Left lobe of liver (tissue), 2 donors: ENCODE measurements at regions not wholly inside any gene's neighbourhood (a gene's known extent, or its start where the extent isn't known, plus 50 kb on each side); places are given as distances from the start of the nearest gene placed in this dataset.
A peak's percentile ranks its signal among the peaks of the same experiment; 100 is the strongest.
"Not testable (repeated sequence)": the region's sequence is repeated elsewhere in the genome, so short reads cannot be mapped to it uniquely, and the experiment has no call there.

Source experiments
- ATAC-seq: fragments of 200-7000 bp; cut with Tn5 transposase; one replicate; pipeline ENCODE4 v1.9.1; 2020; ENCODE audit warnings: mild to moderate bottlenecking, moderate library complexity
- DNase-seq: peaks from one replicate; pipeline ENCODE4 v3.0.0-alpha.2; 2020; ENCODE audit warnings: low spot score
- donor health status: DM: no; HTN: no; CAD: no; lungs with moderate emphysema.
- donor health status: DM: no; HTN: yes; CAD: no.

GRCh38 chr5:148740966-148741742 lies 85.3 kb upstream of the ADRB2 start:
- ATAC-seq (peak; percentile 70), DNase-seq (peak; percentile 70)

- not testable (repeated sequence) for DNase-seq, ATAC-seq
Measured at GRCh38 chr5:148741766-148742165, 84.6 kb upstream of the ADRB2 start.

DNA sequence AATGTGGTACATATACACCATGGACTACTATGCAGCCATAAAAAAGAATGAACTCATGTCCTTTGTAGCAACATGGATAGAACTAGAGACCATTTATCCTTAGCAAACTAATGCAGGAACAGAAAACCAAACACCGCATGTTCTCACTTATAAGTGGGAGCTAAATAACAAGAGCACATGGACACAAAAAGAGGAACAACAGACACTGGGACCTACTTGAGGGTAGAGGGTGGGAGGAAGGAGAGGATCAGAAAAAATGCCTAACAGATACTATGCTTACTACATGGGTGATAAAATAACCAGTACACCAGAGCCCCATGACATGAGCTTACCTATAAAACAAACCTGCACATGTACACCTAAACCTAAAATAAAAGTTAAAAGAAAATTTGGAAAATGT lies 82.0 kb upstream of the ADRB2 start:
- not testable (repeated sequence) for ATAC-seq, DNase-seq

DNA sequence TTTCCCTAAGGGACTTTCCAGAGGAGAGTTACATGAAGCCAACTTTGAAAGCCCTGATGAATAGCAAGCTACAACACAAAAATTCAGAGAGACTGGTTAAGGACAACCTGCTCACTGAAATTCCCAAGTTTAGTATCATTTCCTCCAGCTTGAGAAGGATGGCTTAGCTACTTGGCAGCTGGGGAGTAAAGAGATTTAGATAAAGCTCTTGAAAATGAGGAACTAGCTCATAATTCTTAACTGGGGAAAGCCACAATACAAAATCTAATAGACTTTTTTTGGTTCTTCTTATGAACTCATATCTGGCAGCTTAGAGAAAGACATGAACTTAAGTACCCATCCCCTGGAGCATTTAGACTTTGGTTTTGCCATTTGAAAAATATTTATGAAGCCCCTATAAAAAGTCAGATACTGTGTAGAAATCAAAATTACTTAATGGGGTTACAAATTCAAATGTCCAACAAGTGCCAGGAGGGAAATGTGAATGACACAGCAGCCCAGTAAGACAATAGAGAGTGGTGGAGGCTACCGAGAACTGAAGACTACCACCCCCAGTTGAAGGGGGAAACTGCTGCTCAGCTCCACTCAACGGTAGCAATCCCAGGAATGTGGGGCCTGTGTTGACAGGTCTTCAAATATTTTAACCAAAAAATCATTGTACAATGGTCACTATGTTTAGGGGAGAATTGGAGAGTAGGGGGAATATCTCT lies 79.4 kb upstream of the ADRB2 start:
- DNase-seq (no peak), ATAC-seq (no peak)

GRCh38 chr5:148747536-148747906 lies 78.9 kb upstream of the ADRB2 start:
- ATAC-seq (no peak), DNase-seq (no peak)

- DNase-seq = no peak
- ATAC-seq = no peak
Measured at GRCh38 chr5:148748702-148749392, 77.6 kb upstream of the ADRB2 start.

- DNase-seq (no peak), ATAC-seq (no peak)
Measured at GRCh38 chr5:148750614-148751013, 75.8 kb upstream of the ADRB2 start.

GRCh38 chr5:148751025-148751424 lies 75.4 kb upstream of the ADRB2 start:
- DNase-seq (no peak), ATAC-seq (no peak)

DNA sequence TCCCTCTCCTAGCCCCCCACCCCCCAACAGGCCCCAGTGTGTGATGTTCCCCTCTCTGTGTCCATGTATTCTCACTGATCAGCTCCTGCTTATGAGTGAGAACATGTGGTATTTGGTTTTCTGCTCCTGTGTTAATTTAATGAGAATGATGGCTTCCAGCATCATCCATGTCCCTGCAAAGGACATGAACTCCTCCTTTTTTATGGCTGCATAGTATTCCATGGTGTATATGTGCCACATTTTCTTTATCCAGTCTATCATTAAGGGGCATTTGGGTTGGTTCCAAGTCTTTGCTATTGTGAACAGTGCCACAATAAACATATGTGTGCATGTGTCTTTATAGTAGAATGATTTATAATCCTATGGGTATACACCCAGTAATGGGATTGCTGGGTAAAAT lies 74.0 kb upstream of the ADRB2 start:
- DNase-seq, ATAC-seq: not testable (repeated sequence)

DNA sequence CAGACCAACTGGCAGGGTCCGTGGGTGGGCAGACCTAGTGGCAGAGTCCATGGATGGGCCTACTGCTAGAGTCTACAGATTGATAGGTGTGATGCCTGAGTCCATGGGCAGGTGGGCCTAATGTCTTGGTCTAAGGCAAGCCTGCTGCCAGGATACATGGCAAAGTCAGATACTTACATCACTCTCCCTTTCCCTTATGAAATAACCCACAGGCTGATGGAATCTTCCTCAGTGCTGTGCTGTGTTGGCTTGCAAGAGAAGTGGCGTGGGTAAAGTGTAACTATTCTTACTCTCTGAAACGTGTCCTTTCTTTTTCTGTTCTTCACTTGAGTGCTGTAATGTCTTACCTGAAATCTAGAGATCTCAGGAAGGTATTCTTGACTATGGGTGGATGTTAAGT lies 67.3 kb upstream of the ADRB2 start:
- no peak for ATAC-seq
- no peak for DNase-seq

DNA sequence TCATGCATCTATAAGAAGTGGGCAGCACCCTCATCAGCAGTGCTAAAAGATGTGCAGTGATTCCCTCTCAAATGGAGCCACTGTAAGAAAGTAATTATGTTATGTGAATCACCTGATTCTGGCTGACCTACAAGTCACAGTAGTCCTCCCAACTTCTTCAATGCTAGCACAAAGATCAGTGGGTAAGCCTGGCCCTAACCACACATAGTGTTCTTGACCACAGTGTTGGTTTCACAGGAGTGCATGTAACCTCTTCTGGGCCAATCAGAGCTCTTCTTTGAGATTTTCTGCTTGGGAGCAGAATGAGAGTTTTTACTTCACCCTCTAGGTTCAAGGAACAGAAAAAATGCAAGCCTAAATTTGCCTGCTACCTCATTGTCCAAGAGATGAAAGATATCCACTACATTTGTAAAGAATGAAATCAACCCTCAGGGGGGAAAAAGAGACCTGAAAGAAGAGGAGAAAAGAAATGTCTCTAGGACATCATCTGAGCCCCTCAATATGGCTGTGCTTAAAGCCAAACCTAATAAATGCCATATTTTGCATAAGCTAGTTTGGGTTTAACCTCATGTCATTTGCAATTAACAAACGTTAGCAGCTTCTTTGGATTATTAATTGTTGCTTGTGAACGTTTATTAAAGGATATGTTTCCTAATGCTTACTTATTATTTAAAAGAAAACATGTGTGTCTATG lies 65.3 kb upstream of the ADRB2 start:
- ATAC-seq = no peak
- DNase-seq = no peak

DNA sequence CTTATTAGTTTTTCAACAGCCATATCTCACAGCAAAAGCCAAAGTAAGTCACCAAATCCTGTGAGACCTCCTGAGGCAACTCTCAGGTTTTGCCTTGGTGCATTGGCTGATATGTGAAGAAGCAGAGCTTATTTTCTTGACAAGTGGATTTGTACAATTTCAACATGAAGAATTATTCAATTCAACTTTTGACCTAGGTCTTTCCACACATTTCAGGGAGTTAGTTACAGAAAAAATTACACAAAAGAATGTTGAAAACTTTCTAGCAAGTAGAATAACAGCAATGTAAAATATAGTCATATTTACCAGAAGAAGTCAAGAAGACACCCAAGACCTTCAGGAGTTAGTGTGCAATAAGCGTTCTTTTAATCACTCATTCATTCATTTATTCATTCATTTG lies 62.4 kb upstream of the ADRB2 start:
- DNase-seq (no peak), ATAC-seq (no peak)

GRCh38 chr5:148765061-148765460 lies 61.4 kb upstream of the ADRB2 start:
- DNase-seq = no peak
- no peak for ATAC-seq

DNA sequence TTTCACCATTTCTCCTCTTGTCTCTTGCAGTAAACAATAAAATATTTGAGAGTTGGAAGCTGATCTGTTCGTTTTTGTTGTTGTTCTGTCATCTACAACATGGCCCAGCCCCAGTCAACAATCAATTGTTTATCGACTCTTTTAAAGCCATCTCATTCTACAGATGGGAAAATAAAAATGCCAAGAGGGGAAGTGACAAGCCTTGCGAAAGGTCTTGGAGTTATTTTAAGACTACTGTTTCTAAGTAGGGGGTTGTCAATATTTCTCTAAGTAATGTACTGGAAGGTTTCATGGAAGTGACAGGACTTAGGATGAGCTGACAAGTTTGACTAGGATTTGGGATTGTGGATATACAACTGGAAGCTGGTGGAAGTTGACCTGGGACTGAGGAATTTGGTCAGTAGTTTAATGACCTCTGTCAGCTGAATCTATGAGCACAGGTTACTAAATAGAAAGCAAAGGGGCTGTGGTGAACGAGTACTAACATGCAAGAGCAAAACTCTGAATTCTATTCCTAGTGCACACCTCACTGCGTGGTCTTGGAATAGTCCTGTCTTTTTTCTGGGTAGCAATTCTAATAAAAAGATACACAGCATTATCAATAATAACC lies 57.5 kb upstream of the ADRB2 start:
- peak; percentile 77 for ATAC-seq
- DNase-seq = no peak

DNA sequence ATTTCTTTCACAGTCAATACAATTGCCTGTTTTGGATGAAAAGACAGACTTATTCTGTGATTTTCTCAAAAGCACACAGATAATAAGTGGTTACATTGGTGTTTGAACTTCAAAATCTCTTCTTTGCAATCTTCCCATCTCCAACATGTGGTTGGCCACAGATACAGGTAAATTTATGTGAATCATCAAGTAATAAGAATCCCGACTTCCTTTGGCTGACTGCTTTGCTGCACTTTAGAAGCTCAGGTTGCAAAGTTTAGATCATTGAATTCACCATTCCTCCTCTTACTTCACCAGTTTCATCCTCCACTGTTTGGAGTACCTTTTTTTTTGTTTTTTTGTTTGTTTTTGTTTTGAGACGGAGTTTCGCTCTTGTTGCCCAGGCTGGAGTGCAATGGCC lies 56.5 kb upstream of the ADRB2 start:
- DNase-seq (no peak), ATAC-seq (no peak)

DNA sequence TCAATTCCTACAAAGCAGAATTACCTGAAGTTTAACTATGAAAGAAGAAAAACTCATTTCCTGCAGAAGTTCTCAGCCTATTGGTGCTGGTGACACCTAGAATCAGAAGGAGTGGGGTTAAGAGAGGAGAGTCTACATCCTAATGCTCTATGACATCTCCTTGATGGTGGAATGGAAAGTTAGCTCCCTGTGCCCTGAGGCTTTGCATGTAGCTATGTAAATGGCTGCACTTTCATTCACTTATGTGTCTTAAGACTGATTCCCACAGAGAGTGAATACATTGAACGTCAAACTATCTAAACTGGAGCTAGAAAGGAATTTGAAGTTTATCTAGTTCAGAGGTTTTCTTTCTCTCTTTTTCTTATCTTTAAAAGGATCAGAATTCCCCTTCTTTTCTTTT lies 52.1 kb upstream of the ADRB2 start:
- ATAC-seq (no peak), DNase-seq (no peak)

DNA sequence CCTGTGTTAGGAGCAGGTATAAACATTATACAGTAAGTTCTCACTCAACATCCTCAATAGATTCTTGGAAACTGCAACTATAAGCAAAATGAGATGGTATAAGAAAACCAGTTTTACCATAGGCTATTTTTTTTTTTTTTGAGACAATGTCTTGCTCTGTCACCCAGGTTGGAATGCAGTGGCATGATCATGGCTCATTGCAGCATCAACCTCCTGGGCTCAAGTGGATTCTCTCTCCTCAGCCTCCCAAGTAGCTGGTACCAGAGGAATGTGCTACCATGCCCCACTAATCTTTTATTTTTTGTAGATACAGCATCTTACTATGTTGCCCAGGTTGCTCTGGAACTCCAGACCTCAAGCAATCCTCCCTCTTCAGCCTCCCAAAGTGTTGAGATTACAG lies 50.1 kb upstream of the ADRB2 start:
- ATAC-seq = no peak

More for the DNA sequence above, 50.1 kb upstream of the ADRB2 start:
- DNase-seq = no peak
